Posterior vena cava (tissue), 2 donors: ENCODE measurements at regions not wholly inside any gene's neighbourhood (a gene's known extent, or its start where the extent isn't known, plus 50 kb on each side); places are given as distances from the start of the nearest gene placed in this dataset.
"Not testable (repeated sequence)": the region's sequence is repeated elsewhere in the genome, so short reads cannot be mapped to it uniquely, and the experiment has no call there.

Experiments used
- DNase-seq: peaks from one replicate; pipeline ENCODE4 v3.0.0-alpha.2; 2020; ENCODE audit warnings: low spot score
- intact Hi-C, 2 donors: fragments of 100-400 bp; cut with DNase I; formaldehyde crosslinking; loops; one replicate each; pipeline versions ENCODE4 v1.14.1 to v1.14.2; 2022 to 2023
- donor health status: DM: yes; HTN: yes; CAD: no.
- donor health status: DM: yes; HTN: yes; CAD: no.

DNA sequence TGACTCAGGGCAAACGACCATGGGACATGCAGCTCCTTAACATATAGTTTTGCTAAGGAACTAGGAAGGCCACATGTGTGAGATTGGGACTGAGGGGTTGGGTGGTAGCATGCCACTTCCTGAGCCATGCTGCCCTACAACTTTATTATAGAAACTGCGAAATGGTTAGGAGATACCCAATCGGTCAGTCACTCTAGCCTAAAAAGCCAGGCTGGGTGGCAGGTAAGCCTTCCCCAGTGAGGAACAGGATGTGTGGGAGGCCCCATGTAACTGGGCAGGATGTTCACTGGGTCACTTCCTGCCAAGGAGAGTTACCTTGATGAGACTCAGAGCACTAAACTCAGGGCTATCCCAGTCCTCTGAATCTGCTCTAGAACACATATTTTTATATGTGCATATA lies 123.5 kb downstream of the MAP3K7 start:
- no peak for DNase-seq
- intact Hi-C loops: no loop called here

DNA sequence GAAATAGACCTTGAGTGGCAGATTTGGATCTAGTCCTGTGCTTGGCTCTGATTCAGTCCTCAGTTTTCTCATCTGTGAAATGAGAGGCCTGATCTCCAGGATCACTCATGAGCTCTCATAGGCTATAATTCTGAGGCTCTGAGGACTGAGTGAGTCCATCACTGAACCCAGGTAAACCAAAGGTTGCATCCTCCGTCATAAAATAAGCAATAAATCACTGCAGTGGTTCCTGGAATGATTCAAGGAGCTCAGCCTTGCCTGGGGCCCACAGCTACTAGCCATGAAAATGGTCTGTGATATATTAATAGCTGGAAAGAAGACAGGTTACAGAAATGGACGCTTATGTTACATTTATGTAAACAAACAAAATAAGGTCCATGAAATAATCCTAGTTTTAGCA lies 124.8 kb downstream of the MAP3K7 start:
- DNase-seq: no peak
- intact Hi-C loops: no loop called here

- intact Hi-C loops: no loop called here
Measured at GRCh38 chr6:90461383-90461782, 125.5 kb downstream of the MAP3K7 start.

GRCh38 chr6:90460051-90460450 lies 126.8 kb downstream of the MAP3K7 start:
- intact Hi-C loops: no loop called here

More at GRCh38 chr6:90461383-90461782, 125.5 kb downstream of the MAP3K7 start:
- no peak for DNase-seq

GRCh38 chr6:90459225-90459758 lies 127.6 kb downstream of the MAP3K7 start:
- no peak for DNase-seq
- intact Hi-C loops: no loop called here

More at GRCh38 chr6:90460051-90460450, 126.8 kb downstream of the MAP3K7 start:
- no peak for DNase-seq

DNA sequence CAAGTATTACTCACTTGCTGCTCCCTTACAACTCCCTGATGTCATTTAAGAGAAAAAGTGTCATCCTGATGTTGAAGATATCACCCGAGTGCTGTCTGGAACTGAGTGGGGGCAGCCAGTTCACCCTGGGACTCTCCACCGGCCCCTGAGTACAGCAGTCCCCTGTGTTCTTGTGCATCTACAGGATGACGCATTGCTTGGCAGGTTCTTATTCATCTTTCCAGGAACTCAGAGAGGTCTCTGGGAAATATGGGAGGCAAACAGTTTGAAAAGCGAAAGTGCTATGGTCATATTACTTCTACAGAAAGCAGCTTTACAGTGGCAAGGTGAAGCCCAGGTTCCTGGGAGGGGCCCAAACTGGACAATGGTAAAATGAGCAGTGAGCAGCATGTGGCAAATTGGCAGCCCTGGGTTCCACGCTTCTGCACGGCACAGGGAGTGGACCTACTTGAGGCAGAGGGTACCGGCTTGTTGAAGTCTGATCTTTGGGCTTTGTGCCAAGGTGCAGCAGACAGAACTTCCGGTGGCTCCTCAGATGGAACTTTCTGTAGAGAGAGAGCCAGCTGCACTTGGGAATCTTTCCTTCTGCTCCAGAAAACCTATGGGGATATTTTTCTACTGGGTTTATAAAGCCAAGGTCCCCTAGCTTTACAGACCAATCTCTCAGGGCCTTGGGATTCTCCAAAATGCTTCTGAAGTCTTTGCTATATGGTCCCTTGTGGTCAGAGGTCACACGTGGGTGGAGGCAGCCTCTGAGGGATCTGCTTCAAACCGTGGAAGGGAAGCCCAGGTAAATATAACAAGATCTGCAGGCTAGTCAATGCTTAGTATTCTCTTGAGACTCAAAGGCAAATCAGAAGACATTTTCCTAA lies 128.3 kb downstream of the MAP3K7 start:
- DNase-seq: no peak
- intact Hi-C loops: no loop called here

DNA sequence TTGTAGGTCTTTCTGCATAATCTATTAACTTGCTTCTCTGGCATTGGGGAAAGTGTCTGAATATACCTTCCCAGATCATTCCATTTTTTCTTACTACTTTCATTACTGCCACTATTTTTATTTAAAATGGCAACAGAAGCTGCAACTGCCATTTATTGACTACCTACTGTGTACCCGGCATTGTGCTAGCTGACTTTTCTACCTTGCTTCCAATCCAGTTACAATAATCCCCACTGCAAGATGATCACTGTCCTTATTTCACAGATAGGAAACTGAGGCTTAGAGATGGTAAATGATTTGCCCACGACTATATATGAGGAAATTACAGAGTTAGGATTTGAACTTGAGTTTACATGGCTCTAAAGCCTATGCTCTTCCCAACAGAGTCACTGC lies 129.0 kb downstream of the MAP3K7 start:
- intact Hi-C loops: no loop called here

GRCh38 chr6:90456997-90457866 lies 129.6 kb downstream of the MAP3K7 start:
- DNase-seq, intact Hi-C loops: not testable (repeated sequence)

More for the DNA sequence above, 129.0 kb downstream of the MAP3K7 start:
- no peak for DNase-seq

GRCh38 chr6:90456001-90456400 lies 130.9 kb downstream of the MAP3K7 start:
- no peak for DNase-seq
- intact Hi-C loops: no loop called here

- no peak for DNase-seq
- intact Hi-C loops: no loop called here
Measured at GRCh38 chr6:90454836-90455427, 131.9 kb downstream of the MAP3K7 start.

- intact Hi-C loops: no loop called here
- no peak for DNase-seq
Measured at GRCh38 chr6:90450268-90450953, 136.5 kb downstream of the MAP3K7 start.

DNA sequence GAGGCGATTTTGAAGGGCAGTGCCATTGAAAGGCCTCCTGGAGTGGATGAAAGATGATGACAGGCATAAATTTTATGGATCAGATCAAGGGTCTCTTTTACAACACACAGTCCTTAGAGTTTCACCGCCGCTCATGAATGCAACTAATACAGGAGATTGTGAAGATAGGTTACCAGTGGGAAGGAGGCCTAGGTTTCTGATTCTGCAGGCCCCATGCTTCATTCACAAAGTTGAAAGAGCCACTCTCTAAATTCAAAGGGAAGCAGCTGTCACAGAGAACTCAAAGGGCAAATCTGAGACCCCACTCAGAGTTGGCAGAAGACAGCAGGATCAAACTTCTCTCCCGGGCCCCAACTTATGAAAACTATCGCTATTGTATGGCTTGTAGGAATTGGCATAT lies 137.6 kb downstream of the MAP3K7 start:
- intact Hi-C loops: no loop called here

DNA sequence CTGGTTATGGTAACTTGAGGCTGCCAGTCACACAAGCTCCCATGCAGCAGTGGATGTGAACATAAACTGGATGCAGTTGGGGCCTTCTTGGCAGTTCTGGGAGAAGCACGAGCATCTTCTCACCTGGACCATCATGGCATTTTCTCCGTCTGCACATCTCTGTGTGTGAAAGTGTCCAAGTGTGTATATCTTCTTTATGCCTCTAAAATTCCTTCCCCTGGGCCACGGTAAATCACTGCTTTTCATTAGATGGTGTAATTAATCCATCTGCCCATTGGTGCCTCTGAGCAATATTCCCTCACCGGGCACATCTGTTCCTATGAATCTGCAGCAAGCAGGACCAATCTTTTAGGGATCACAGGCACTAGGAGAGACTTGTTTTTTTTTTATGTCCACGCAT lies 138.0 kb downstream of the MAP3K7 start:
- intact Hi-C loops: no loop called here
- no peak for DNase-seq

More for the DNA sequence above, 137.6 kb downstream of the MAP3K7 start:
- DNase-seq: no peak

- DNase-seq: no peak
- intact Hi-C loops: no loop called here
Measured at GRCh38 chr6:90446164-90446563, 140.7 kb downstream of the MAP3K7 start.

- intact Hi-C loops: no loop called here
Measured at GRCh38 chr6:90445533-90446108, 141.3 kb downstream of the MAP3K7 start.

DNA sequence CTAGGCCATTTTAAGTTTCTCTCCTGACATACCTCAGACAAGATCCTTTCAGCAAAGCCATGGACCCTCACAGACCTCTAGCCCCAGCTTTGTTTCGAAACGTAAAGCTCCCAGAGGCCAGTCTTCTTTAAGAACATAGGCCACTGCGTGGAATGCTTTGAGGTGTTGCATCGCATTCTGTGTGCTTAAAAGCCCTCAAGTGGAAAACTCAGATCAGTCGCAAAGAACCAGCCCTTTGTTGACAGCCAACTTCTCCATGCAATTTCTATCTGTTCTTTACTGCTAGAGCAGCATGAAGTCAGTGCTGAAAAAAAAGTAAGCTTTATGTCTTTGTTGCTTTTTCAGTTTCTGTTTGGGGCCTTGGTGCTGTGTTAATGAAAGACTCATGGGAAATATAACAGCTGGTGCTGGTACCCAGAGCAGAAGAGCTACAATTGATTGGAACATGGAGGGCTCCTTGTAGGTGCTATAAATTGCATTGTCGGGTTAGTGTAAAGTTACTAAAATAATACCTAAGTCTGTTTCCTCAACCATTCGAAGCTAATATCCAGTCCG lies 142.6 kb downstream of the MAP3K7 start:
- DNase-seq: no peak
- intact Hi-C loops: no loop called here

More at GRCh38 chr6:90445533-90446108, 141.3 kb downstream of the MAP3K7 start:
- DNase-seq: no peak

- DNase-seq: no peak
- intact Hi-C loops: no loop called here
Measured at GRCh38 chr6:90442366-90442765, 144.5 kb downstream of the MAP3K7 start.

- DNase-seq: no peak
- intact Hi-C loops: no loop called here
Measured at GRCh38 chr6:90440586-90441283, 144.1 kb upstream of the BACH2 start.
